ENCODE measurements at regions not wholly inside any gene's neighbourhood (a gene's known extent, or its start where the extent isn't known, plus 50 kb on each side); places are given as distances from the start of the nearest gene placed in this dataset.

- DNase-seq, result no peak
- H3K36me3 ChIP-seq, result no peaks in the 10 kb centered on the region
- H3K9me3 ChIP-seq (replicated peaks), result no peaks in the 10 kb centered on the region
- H3K4me3 ChIP-seq, result no peak overlapping the region
- no peak overlapping the region for H3K27ac ChIP-seq
- no peaks in the 10 kb centered on the region for H3K4me1 ChIP-seq
- H3K27me3 ChIP-seq, result peaks cover 3% of the 10 kb centered on the region
Measured at GRCh38 chr1:115192200-115192767, 103.0 kb upstream of the TSPAN2 start.

- no peaks in the 10 kb centered on the region; the same call in none of the 2 replicates for H3K27me3 ChIP-seq
- H3K36me3 ChIP-seq, result no peaks in the 10 kb centered on the region
- no peak overlapping the region for H3K27ac ChIP-seq
- no peaks in the 10 kb centered on the region for H3K9me3 ChIP-seq (replicated peaks)
- no peak overlapping the region for H3K4me3 ChIP-seq
- no peaks in the 10 kb centered on the region for H3K4me1 ChIP-seq
- DNase-seq, result no peak
Measured at GRCh38 chr1:115191691-115192090, 102.4 kb upstream of the TSPAN2 start.

GRCh38 chr1:115190540-115191170 is 101.4 kb upstream of the TSPAN2 start:
- H3K36me3 ChIP-seq, result no peaks in the 10 kb centered on the region
- no peaks in the 10 kb centered on the region for H3K4me1 ChIP-seq
- H3K4me3 ChIP-seq, result no peak overlapping the region
- no peaks in the 10 kb centered on the region; the same call in 1 of the 2 replicates for H3K27me3 ChIP-seq
- H3K27ac ChIP-seq, result no peak overlapping the region
- H3K9me3 ChIP-seq (replicated peaks), result no peaks in the 10 kb centered on the region
- no peak for DNase-seq

GRCh38 chr1:115189814-115190539 is 100.7 kb upstream of the TSPAN2 start:
- DNase-seq, result peak in 1 of 2 experiments; percentile 7
- H3K27ac ChIP-seq, result no peak overlapping the region

GRCh38 chr1:115188680-115189395 is 99.5 kb upstream of the TSPAN2 start:
- no peaks in the 10 kb centered on the region; the same call in 1 of the 2 replicates for H3K27me3 ChIP-seq
- H3K4me1 ChIP-seq, result no peaks in the 10 kb centered on the region
- no peaks in the 10 kb centered on the region for H3K36me3 ChIP-seq
- no peak overlapping the region for H3K4me3 ChIP-seq
- no peaks in the 10 kb centered on the region for H3K9me3 ChIP-seq (replicated peaks)
- DNase-seq, result no peak
- H3K27ac ChIP-seq, result no peak overlapping the region

More at GRCh38 chr1:115189814-115190539, 100.7 kb upstream of the TSPAN2 start:
- no peaks in the 10 kb centered on the region; the same call in 1 of the 2 replicates for H3K27me3 ChIP-seq
- H3K36me3 ChIP-seq, result no peaks in the 10 kb centered on the region
- no peak overlapping the region for H3K4me3 ChIP-seq
- H3K9me3 ChIP-seq (replicated peaks), result no peaks in the 10 kb centered on the region
- no peaks in the 10 kb centered on the region for H3K4me1 ChIP-seq

GRCh38 chr1:115186711-115187265 is 97.5 kb upstream of the TSPAN2 start:
- no peak for DNase-seq
- Histone ChIP-seq H3K9me3 (replicated peaks) (no peaks in the 10 kb centered on the region), H3K27ac (no peak overlapping the region), H3K4me1 (no peaks in the 10 kb centered on the region), H3K36me3 (no peaks in the 10 kb centered on the region), H3K4me3 (no peak overlapping the region), H3K27me3 (no peaks in the 10 kb centered on the region)

- DNase-seq, result no peak
- no peaks in the 10 kb centered on the region for H3K4me1 ChIP-seq
- H3K27me3 ChIP-seq, result no peaks in the 10 kb centered on the region
- no peaks in the 10 kb centered on the region for H3K36me3 ChIP-seq
- no peak overlapping the region for H3K27ac ChIP-seq
- no peaks in the 10 kb centered on the region for H3K9me3 ChIP-seq (replicated peaks)
- no peak overlapping the region for H3K4me3 ChIP-seq
Measured at GRCh38 chr1:115185336-115185735, 96.0 kb upstream of the TSPAN2 start.

GRCh38 chr1:115184951-115185331 is 95.6 kb upstream of the TSPAN2 start:
- Histone ChIP-seq H3K9me3 (replicated peaks) (no peaks in the 10 kb centered on the region), H3K27me3 (no peaks in the 10 kb centered on the region), H3K36me3 (no peaks in the 10 kb centered on the region), H3K27ac (no peak overlapping the region), H3K4me1 (no peaks in the 10 kb centered on the region), H3K4me3 (no peak overlapping the region)
- no peak for DNase-seq

- no peak for DNase-seq
- H3K27ac ChIP-seq, result no peak overlapping the region
Measured at GRCh38 chr1:115184260-115184950, 95.1 kb upstream of the TSPAN2 start.

GRCh38 chr1:115183721-115184259 is 94.5 kb upstream of the TSPAN2 start:
- no peak overlapping the region for H3K27ac ChIP-seq
- no peaks in the 10 kb centered on the region for H3K4me1 ChIP-seq
- no peak overlapping the region for H3K4me3 ChIP-seq
- no peaks in the 10 kb centered on the region for H3K27me3 ChIP-seq
- H3K9me3 ChIP-seq (replicated peaks), result no peaks in the 10 kb centered on the region
- H3K36me3 ChIP-seq, result no peaks in the 10 kb centered on the region
- DNase-seq, result no peak

More at GRCh38 chr1:115184260-115184950, 95.1 kb upstream of the TSPAN2 start:
- Histone ChIP-seq H3K27me3 (no peaks in the 10 kb centered on the region), H3K4me3 (no peak overlapping the region), H3K9me3 (replicated peaks) (no peaks in the 10 kb centered on the region), H3K4me1 (no peaks in the 10 kb centered on the region), H3K36me3 (no peaks in the 10 kb centered on the region)

GRCh38 chr1:115183158-115183557 is 93.9 kb upstream of the TSPAN2 start:
- DNase-seq, result no peak
- H3K9me3 ChIP-seq (replicated peaks), result no peaks in the 10 kb centered on the region
- no peak overlapping the region for H3K27ac ChIP-seq
- no peaks in the 10 kb centered on the region for H3K27me3 ChIP-seq
- no peak overlapping the region for H3K4me3 ChIP-seq
- H3K36me3 ChIP-seq, result no peaks in the 10 kb centered on the region
- no peaks in the 10 kb centered on the region for H3K4me1 ChIP-seq

- no peaks in the 10 kb centered on the region for H3K4me1 ChIP-seq
- H3K36me3 ChIP-seq, result no peaks in the 10 kb centered on the region
- no peaks in the 10 kb centered on the region for H3K9me3 ChIP-seq (replicated peaks)
- no peak overlapping the region for H3K27ac ChIP-seq
- H3K4me3 ChIP-seq, result no peak overlapping the region
- DNase-seq, result peak in 1 of 2 experiments; percentile 4
- no peaks in the 10 kb centered on the region for H3K27me3 ChIP-seq
Measured at GRCh38 chr1:115182012-115182715, 92.9 kb upstream of the TSPAN2 start.

GRCh38 chr1:115181231-115181630 is 91.9 kb upstream of the TSPAN2 start:
- Histone ChIP-seq H3K4me3 (no peak overlapping the region), H3K36me3 (no peaks in the 10 kb centered on the region), H3K9me3 (replicated peaks) (no peaks in the 10 kb centered on the region), H3K27ac (no peak overlapping the region), H3K27me3 (no peaks in the 10 kb centered on the region), H3K4me1 (no peaks in the 10 kb centered on the region)
- DNase-seq, result no peak

All from SJCRH30 (cell line).